ENCODE measurements at regions not wholly inside any gene's neighbourhood (a gene's known extent, or its start where the extent isn't known, plus 50 kb on each side); places are given as distances from the start of the nearest gene placed in this dataset.

- Histone ChIP-seq H3K9me3 (ENCODE audit: control insufficient read depth, insufficient read depth, low read depth, low read length) (no peaks in the 10 kb centered on the region), H3K27ac (ENCODE audit: low read length) (no peak overlapping the region), H3K4me1 (ENCODE audit: control insufficient read depth, insufficient read depth, low read length) (no peaks in the 10 kb centered on the region), H3K36me3 (ENCODE audit: control insufficient read depth, insufficient read depth, low read length) (no peaks in the 10 kb centered on the region), H3K27me3 (ENCODE audit: control insufficient read depth, insufficient read depth, low read length) (no peaks in the 10 kb centered on the region), H3K4me3 (ENCODE audit: low read depth in 2 of 2, low read length in 2 of 2) (no peak overlapping the region)
- TF ChIP-seq POLR2AphosphoS5 (IDR thresholded peaks at IDR 0.05; ENCODE audit: low read depth, low read length) (no peak), TCF7L2 (IDR thresholded peaks at IDR 0.05; ENCODE audit: low read depth, low read length) (no peak), REST (IDR thresholded peaks at IDR 0.05; ENCODE audit: insufficient read depth in 1 of 2, low read depth in 2 of 2, low read length in 1 of 2) (no peak), CTCF (IDR thresholded peaks at IDR 0.05) (no peak), SIN3A (IDR thresholded peaks at IDR 0.05; ENCODE audit: borderline replicate concordance, insufficient read depth, low read depth, low read length) (no peak)
- intact Hi-C loops (cut with micrococcal nuclease; ENCODE audit: unreplicated experiment) (no loop called here), in situ Hi-C loops (cut with HindIII; ENCODE audit: low pct_unique_long_range_greater_than_20kb, low sequenced_read_pairs) (no loop called here)
- ChIA-PET CTCF (no interaction called here), POLR2A (no interaction called here)
- DNase-seq (ENCODE audit: low read depth, low spot score) (no peak), ATAC-seq (no peak)
- no TSS peak for BruUV-seq (replicated peaks)
These were observed 1493.1 kb downstream of the CDH11 start for GRCh38 chr16:63628812-63629211.

GRCh38 chr16:63625126-63625525, 1496.7 kb downstream of the CDH11 start:
- DNase-seq (ENCODE audit: low read depth, low spot score) (no peak), ATAC-seq (no peak)
- H3K36me3 ChIP-seq (ENCODE audit: control insufficient read depth, insufficient read depth, low read length) = no peaks in the 10 kb centered on the region
- ChIA-PET CTCF (no interaction called here), POLR2A (no interaction called here)
- H3K27ac ChIP-seq (ENCODE audit: low read length) = no peak overlapping the region
- no TSS peak for BruUV-seq (replicated peaks)
- in situ Hi-C loops (cut with HindIII; ENCODE audit: low pct_unique_long_range_greater_than_20kb, low sequenced_read_pairs) (no loop called here), intact Hi-C loops (cut with micrococcal nuclease; ENCODE audit: unreplicated experiment) (no loop called here)
- H3K4me1 ChIP-seq (ENCODE audit: control insufficient read depth, insufficient read depth, low read length) = no peaks in the 10 kb centered on the region
- no peaks in the 10 kb centered on the region for H3K27me3 ChIP-seq (ENCODE audit: control insufficient read depth, insufficient read depth, low read length)
- H3K9me3 ChIP-seq (ENCODE audit: control insufficient read depth, insufficient read depth, low read depth, low read length) = no peaks in the 10 kb centered on the region
- H3K4me3 ChIP-seq (ENCODE audit: low read depth in 2 of 2, low read length in 2 of 2) = no peak overlapping the region
- no peak for TF ChIP-seq REST (IDR thresholded peaks at IDR 0.05; ENCODE audit: insufficient read depth in 1 of 2, low read depth in 2 of 2, low read length in 1 of 2)
- no peak for TF ChIP-seq POLR2AphosphoS5 (IDR thresholded peaks at IDR 0.05; ENCODE audit: low read depth, low read length)
- TF ChIP-seq CTCF (IDR thresholded peaks at IDR 0.05) = no peak
- TF ChIP-seq TCF7L2 (IDR thresholded peaks at IDR 0.05; ENCODE audit: low read depth, low read length) = no peak
- no peak for TF ChIP-seq SIN3A (IDR thresholded peaks at IDR 0.05; ENCODE audit: borderline replicate concordance, insufficient read depth, low read depth, low read length)
